Mesendoderm (in vitro differentiated cells): ENCODE measurements at regions not wholly inside any gene's neighbourhood (a gene's known extent, or its start where the extent isn't known, plus 50 kb on each side); places are given as distances from the start of the nearest gene placed in this dataset.
A peak's percentile ranks its signal among the peaks of the same experiment; 100 is the strongest.

Experiments used
- DNase-seq: peaks from one replicate; pipeline ENCODE4 v3.0.0; 2013
- H2AK5ac ChIP-seq: 2 replicates; pipeline ENCODE4 v1.6.1; 2013; ENCODE audit warnings: low read length, inconsistent platforms
- H2BK120ac ChIP-seq: 2 replicates; pipeline ENCODE4 v1.6.1; 2013; ENCODE audit warnings: low read depth, mild to moderate bottlenecking, low read length, moderate library complexity, mixed read lengths
- H2BK15ac ChIP-seq: replicated peaks from 2 replicates; pipeline ENCODE4 v1.6.1; 2013; ENCODE audit warnings: low read depth, mild to moderate bottlenecking, moderate library complexity
- H2BK5ac ChIP-seq: 2 replicates; pipeline ENCODE4 v1.6.1; 2013; ENCODE audit warnings: low read length, inconsistent platforms
- H3K18ac ChIP-seq: 2 replicates; pipeline ENCODE4 v1.6.1; 2013; ENCODE audit warnings: mild to moderate bottlenecking, low read length, mixed read lengths
- H3K23ac ChIP-seq: one replicate; pipeline ENCODE4 v1.6.1; 2013; ENCODE audit warnings: low read length
- H3K27ac ChIP-seq: 2 replicates; pipeline ENCODE4 v1.5.1; 2013; ENCODE audit warnings: low read depth, mild to moderate bottlenecking, inconsistent platforms, low read length, moderate library complexity
- H3K27me3 ChIP-seq: 2 replicates; pipeline ENCODE4 v1.6.1; 2013; ENCODE audit warnings: low read length, control low read depth, mild to moderate bottlenecking, inconsistent platforms; ENCODE audit not compliant: insufficient read depth, poor library complexity
- H3K36me3 ChIP-seq: 2 replicates; pipeline ENCODE4 v1.6.1; 2013; ENCODE audit warnings: low read length, inconsistent platforms; ENCODE audit not compliant: control insufficient read depth, insufficient read depth
- H3K4ac ChIP-seq: one replicate; pipeline ENCODE4 v1.6.1; 2013; ENCODE audit warnings: low read depth, mild to moderate bottlenecking, low read length, moderate library complexity
- H3K4me1 ChIP-seq: 2 replicates; pipeline ENCODE4 v1.6.1; 2013; ENCODE audit warnings: low read depth, low read length, inconsistent platforms; ENCODE audit not compliant: control insufficient read depth
- H3K4me2 ChIP-seq: 2 replicates; pipeline ENCODE4 v1.6.1; 2013; ENCODE audit warnings: low read length
- H3K4me3 ChIP-seq: 2 replicates; pipeline ENCODE4 v1.5.1; 2013; ENCODE audit warnings: mild to moderate bottlenecking, low read length
- H3K56ac ChIP-seq: one replicate; pipeline ENCODE4 v1.6.1; 2013; ENCODE audit warnings: low read length
- H3K79me1 ChIP-seq: 2 replicates; pipeline ENCODE4 v1.6.1; 2013; ENCODE audit warnings: low read length, inconsistent platforms
- H3K79me2 ChIP-seq: 2 replicates; pipeline ENCODE4 v1.6.1; 2013; ENCODE audit warnings: mild to moderate bottlenecking, low read length; ENCODE audit not compliant: control insufficient read depth, insufficient read depth
- H3K9ac ChIP-seq: 2 replicates; pipeline ENCODE4 v1.6.1; 2013; ENCODE audit warnings: low read length, inconsistent platforms
- H4K5ac ChIP-seq: one replicate; pipeline ENCODE4 v1.6.1; 2013; ENCODE audit warnings: low read length
- H4K8ac ChIP-seq: one replicate; pipeline ENCODE4 v1.6.1; 2013; ENCODE audit warnings: low read depth, mild to moderate bottlenecking, control low read depth, low read length, moderate library complexity
- WGBS: extraction: QIAGEN DNeasy Blood & Tissue Kit; methylation state at CpG from one replicate; pipeline ENCODE4 v1.1.7; 2013; ENCODE audit warnings: low lambda C conversion rate, missing lambda C conversion rate; ENCODE audit not compliant: insufficient coverage; ENCODE audit errors: extremely low coverage; 5-methylcytosine and 5-hydroxymethylcytosine counted together

- Histone ChIP-seq H2AK5ac (no peak overlapping the region), H3K4me1 (no peaks in the 10 kb centered on the region), H3K56ac (no peak overlapping the region), H3K79me1 (no peaks in the 10 kb centered on the region), H4K8ac (no peak overlapping the region), H3K4me2 (no peak overlapping the region), H3K4ac (no peak overlapping the region), H3K79me2 (no peaks in the 10 kb centered on the region), H3K23ac (no peak overlapping the region), H2BK120ac (no peak overlapping the region), H2BK15ac (no peak overlapping the region), H3K27me3 (no peaks in the 10 kb centered on the region), H3K9ac (no peak overlapping the region), H2BK5ac (no peak overlapping the region), H4K5ac (no peak overlapping the region), H3K36me3 (no peaks in the 10 kb centered on the region), H3K27ac (no peak overlapping the region), H3K18ac (no peak overlapping the region), H3K4me3 (no peak overlapping the region)
- 100% methylated on average over 1 of the region's 2 CpGs for WGBS
- peak; percentile 50 for DNase-seq
Observed at GRCh38 chr2:57776916-57777315, 269.7 kb upstream of the VRK2 start.

GRCh38 chr2:57782587-57782986 is 264.0 kb upstream of the VRK2 start:
- Histone ChIP-seq H2BK15ac (no peak overlapping the region), H3K9ac (no peak overlapping the region), H3K27me3 (no peaks in the 10 kb centered on the region), H3K4ac (no peak overlapping the region), H3K79me2 (no peaks in the 10 kb centered on the region), H3K36me3 (no peaks in the 10 kb centered on the region), H3K4me3 (no peak overlapping the region), H2BK120ac (no peak overlapping the region), H3K56ac (no peak overlapping the region), H3K23ac (no peak overlapping the region), H3K4me1 (no peaks in the 10 kb centered on the region), H2AK5ac (no peak overlapping the region), H4K5ac (no peak overlapping the region), H2BK5ac (no peak overlapping the region), H4K8ac (no peak overlapping the region), H3K4me2 (no peak overlapping the region), H3K79me1 (no peaks in the 10 kb centered on the region), H3K18ac (no peak overlapping the region), H3K27ac (no peak overlapping the region)
- no peak for DNase-seq

DNA sequence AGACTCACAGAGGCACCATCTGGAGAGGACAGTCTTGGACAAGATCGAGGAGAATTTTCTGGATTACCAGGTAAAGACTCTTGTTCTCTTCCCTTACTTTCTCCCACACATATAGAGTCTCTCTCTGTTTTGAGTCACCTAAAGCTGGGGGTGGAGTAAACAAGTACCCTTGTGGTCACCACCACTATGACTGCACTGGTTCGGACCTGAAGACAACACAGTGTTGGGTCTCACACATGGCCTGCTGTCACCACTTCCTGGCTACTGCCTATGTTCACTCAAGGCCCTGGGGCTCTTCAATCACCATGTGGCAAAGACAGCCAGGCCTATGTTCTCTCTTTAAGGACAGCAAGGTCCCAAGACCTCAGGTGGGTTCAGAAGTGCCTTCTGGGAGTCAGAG is 253.3 kb upstream of the VRK2 start:
- Histone ChIP-seq H2BK120ac (no peak overlapping the region), H2AK5ac (no peak overlapping the region), H3K4me3 (no peak overlapping the region), H3K56ac (no peak overlapping the region), H2BK5ac (no peak overlapping the region), H4K8ac (no peak overlapping the region), H3K79me2 (no peaks in the 10 kb centered on the region), H4K5ac (no peak overlapping the region), H3K79me1 (no peaks in the 10 kb centered on the region), H3K4me2 (no peak overlapping the region), H3K27ac (no peak overlapping the region), H3K36me3 (no peaks in the 10 kb centered on the region), H2BK15ac (no peak overlapping the region), H3K4me1 (no peaks in the 10 kb centered on the region), H3K4ac (no peak overlapping the region), H3K9ac (no peak overlapping the region), H3K27me3 (no peaks in the 10 kb centered on the region), H3K23ac (no peak overlapping the region), H3K18ac (no peak overlapping the region)
- DNase-seq: no peak
- no CpG with 5 or more reads among the region's 2 CpGs for WGBS

DNA sequence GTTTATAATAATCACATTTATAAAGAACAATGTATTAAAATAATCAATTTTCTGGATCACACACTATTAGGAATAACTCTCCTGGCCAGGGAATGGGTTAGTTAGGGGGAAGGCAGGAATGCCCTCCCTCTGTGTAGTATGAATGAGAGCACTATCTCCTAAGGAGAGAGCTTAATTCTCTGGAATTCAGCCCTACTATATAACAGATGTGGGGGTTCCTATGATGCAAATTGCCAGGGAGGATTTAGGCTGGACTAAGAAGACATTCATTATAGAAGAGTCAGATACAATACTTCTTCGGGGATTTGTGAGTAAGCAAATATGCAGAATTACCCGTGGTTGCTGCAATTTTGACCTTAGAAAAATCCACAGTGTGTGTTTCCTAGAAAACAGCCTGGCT is 250.1 kb upstream of the VRK2 start:
- no peak overlapping the region for H3K23ac ChIP-seq
- H3K9ac ChIP-seq: no peak overlapping the region
- no peaks in the 10 kb centered on the region for H3K79me1 ChIP-seq
- no CpG with 5 or more reads among the region's 2 CpGs for WGBS
- H2BK120ac ChIP-seq: no peak overlapping the region
- no peak overlapping the region for H3K4ac ChIP-seq
- no peak overlapping the region for H2BK15ac ChIP-seq
- H3K4me1 ChIP-seq: no peaks in the 10 kb centered on the region
- no peak overlapping the region for H4K5ac ChIP-seq
- no peak overlapping the region for H3K18ac ChIP-seq
- no peaks in the 10 kb centered on the region for H3K36me3 ChIP-seq
- H3K56ac ChIP-seq: no peak overlapping the region
- peak; percentile 75 for DNase-seq
- H4K8ac ChIP-seq: no peak overlapping the region
- H2AK5ac ChIP-seq: no peak overlapping the region
- no peaks in the 10 kb centered on the region for H3K27me3 ChIP-seq
- no peak overlapping the region for H3K27ac ChIP-seq
- no peaks in the 10 kb centered on the region for H3K79me2 ChIP-seq
- H3K4me3 ChIP-seq: no peak overlapping the region
- no peak overlapping the region for H2BK5ac ChIP-seq
- H3K4me2 ChIP-seq: no peak overlapping the region

DNA sequence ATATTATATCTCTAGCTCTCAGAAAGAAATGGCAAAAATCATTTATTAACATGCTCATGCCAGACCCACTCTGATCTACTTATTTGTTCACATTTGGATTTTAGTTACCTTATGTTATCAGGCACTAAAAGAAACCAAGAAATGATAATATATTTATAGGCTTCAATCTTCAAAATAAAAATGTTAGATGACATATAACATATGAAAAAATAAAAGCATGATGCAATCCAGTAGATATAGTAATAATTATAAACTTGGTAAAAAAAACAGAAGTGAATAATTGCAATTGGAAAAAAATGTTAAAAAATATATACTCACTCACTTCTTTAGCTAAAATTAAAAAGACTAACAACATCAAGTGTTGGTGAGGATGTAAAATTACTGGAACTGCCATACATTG is 248.3 kb upstream of the VRK2 start:
- Histone ChIP-seq H2BK120ac (no peak overlapping the region), H3K9ac (no peak overlapping the region), H3K79me2 (no peaks in the 10 kb centered on the region), H3K18ac (no peak overlapping the region), H3K79me1 (no peaks in the 10 kb centered on the region), H3K4me2 (no peak overlapping the region), H2AK5ac (no peak overlapping the region), H4K5ac (no peak overlapping the region), H3K27me3 (no peaks in the 10 kb centered on the region), H2BK15ac (no peak overlapping the region), H3K27ac (no peak overlapping the region), H3K4ac (no peak overlapping the region), H4K8ac (no peak overlapping the region), H3K56ac (no peak overlapping the region), H3K36me3 (no peaks in the 10 kb centered on the region), H3K23ac (no peak overlapping the region), H3K4me3 (no peak overlapping the region), H2BK5ac (no peak overlapping the region), H3K4me1 (no peaks in the 10 kb centered on the region)
- DNase-seq: no peak

- no CpG with 5 or more reads among the region's 14 CpGs for WGBS
- Histone ChIP-seq H3K4me2 (no peak overlapping the region), H3K9ac (no peak overlapping the region), H3K4ac (no peak overlapping the region), H3K27ac (no peak overlapping the region), H2AK5ac (no peak overlapping the region), H4K5ac (no peak overlapping the region), H3K79me2 (no peaks in the 10 kb centered on the region), H3K27me3 (no peaks in the 10 kb centered on the region), H4K8ac (no peak overlapping the region), H2BK5ac (no peak overlapping the region), H3K4me3 (no peak overlapping the region), H3K4me1 (no peaks in the 10 kb centered on the region), H3K36me3 (no peaks in the 10 kb centered on the region), H3K79me1 (no peaks in the 10 kb centered on the region), H2BK120ac (no peak overlapping the region), H2BK15ac (no peak overlapping the region), H3K23ac (no peak overlapping the region), H3K56ac (no peak overlapping the region), H3K18ac (no peak overlapping the region)
- no peak for DNase-seq
Observed at GRCh38 chr2:57802243-57802642, 244.4 kb upstream of the VRK2 start.
